IMR-90 (cell line): ENCODE measurements at regions not wholly inside any gene's neighbourhood (a gene's known extent, or its start where the extent isn't known, plus 50 kb on each side); places are given as distances from the start of the nearest gene placed in this dataset.

Experiments
- ATAC-seq: fragments of 200-7000 bp; cut with Tn5 transposase; 2 replicates; pipeline ENCODE4 v1.9.1; 2020; ENCODE audit warnings: low read depth, mild to moderate bottlenecking, moderate library complexity
- BruUV-seq: library from RNA; stranded (reverse); fragments of 400-500 nt; replicated peaks from 2 replicates; lab custom pipeline; 2021; lab: Mats Ljungman, UMichigan
- CTCF ChIA-PET: fragments of 300-600 bp; formaldehyde crosslinking; extraction: SDS; loops from one replicate; lab custom pipeline; 2021; ENCODE audit warnings: antibody characterized with exemption; lab: Yijun Ruan, JAX
- POLR2A ChIA-PET: fragments of 300-600 bp; sonication (Branson Sonifier 250); formaldehyde crosslinking; loops from one replicate; lab custom pipeline; 2022; ENCODE audit warnings: antibody characterized with exemption; ENCODE audit not compliant: unreplicated experiment; lab: Charles Lee
- DNase-seq: peaks from one replicate; pipeline ENCODE4 v3.0.0; 2013
- H2AFZ ChIP-seq: replicated peaks from 2 replicates; pipeline ENCODE3; 2013; ENCODE audit warnings: low read length, mild to moderate bottlenecking; ENCODE audit not compliant: poor library complexity
- H2AK5ac ChIP-seq: 2 replicates; pipeline ENCODE4 v1.6.1; 2013; ENCODE audit warnings: low read depth, low read length, inconsistent platforms
- H2AK9ac ChIP-seq: replicated peaks from 2 replicates; pipeline ENCODE3; 2013; ENCODE audit warnings: mild to moderate bottlenecking, low read depth, low read length, moderate library complexity; ENCODE audit not compliant: poor library complexity
- H2BK120ac ChIP-seq: 2 replicates; pipeline ENCODE4 v1.6.1; 2013; ENCODE audit warnings: low read depth, low read length, inconsistent platforms
- H2BK15ac ChIP-seq: 3 replicates; pipeline ENCODE4 v1.6.1; 2013; ENCODE audit warnings: low read depth, low read length, inconsistent platforms
- H2BK20ac ChIP-seq: 2 replicates; pipeline ENCODE4 v1.6.1; 2013; ENCODE audit warnings: low read depth, mild to moderate bottlenecking, inconsistent platforms, low read length, moderate library complexity
- H2BK5ac ChIP-seq: 2 replicates; pipeline ENCODE4 v1.6.1; 2013; ENCODE audit warnings: mild to moderate bottlenecking, low read depth, low read length, inconsistent platforms; ENCODE audit not compliant: poor library complexity, severe bottlenecking
- H3K14ac ChIP-seq: replicated peaks from 2 replicates; pipeline ENCODE4 v1.6.1; 2013; ENCODE audit warnings: low read depth, low read length, inconsistent platforms
- H3K18ac ChIP-seq: 2 replicates; pipeline ENCODE4 v1.6.1; 2013; ENCODE audit warnings: low read depth, low read length, control low read depth
- H3K23ac ChIP-seq: 2 replicates; pipeline ENCODE4 v1.6.1; 2013; ENCODE audit warnings: low read depth, low read length, inconsistent platforms
- H3K27ac ChIP-seq: 2 replicates; pipeline ENCODE4 v1.5.1; 2013; ENCODE audit warnings: mild to moderate bottlenecking, control low read depth, low read length; ENCODE audit not compliant: insufficient read depth
- H3K27me3 ChIP-seq: 2 replicates; pipeline ENCODE4 v1.6.1; 2013; ENCODE audit warnings: low read length; ENCODE audit not compliant: control insufficient read depth, insufficient read depth
- H3K36me3 ChIP-seq: 2 replicates; pipeline ENCODE4 v1.6.1; 2013; ENCODE audit warnings: low read length, mixed read lengths; ENCODE audit not compliant: control insufficient read depth, insufficient read depth
- H3K4ac ChIP-seq: 2 replicates; pipeline ENCODE4 v1.6.1; 2013; ENCODE audit warnings: low read depth, low read length, inconsistent platforms
- H3K4me1 ChIP-seq: 2 replicates; pipeline ENCODE4 v1.6.1; 2013; ENCODE audit warnings: low read length, mixed read lengths; ENCODE audit not compliant: control insufficient read depth, insufficient read depth
- H3K4me2 ChIP-seq: 2 replicates; pipeline ENCODE4 v1.6.1; 2013; ENCODE audit warnings: low read depth, mild to moderate bottlenecking, control low read depth, low read length, moderate library complexity
- H3K4me3 ChIP-seq: 2 replicates; pipeline ENCODE4 v1.5.1; 2013; ENCODE audit warnings: low read depth, mild to moderate bottlenecking, control low read depth, low read length, moderate library complexity; ENCODE audit not compliant: insufficient read depth
- H3K56ac ChIP-seq: 2 replicates; pipeline ENCODE4 v1.6.1; 2013; ENCODE audit warnings: low read length, inconsistent platforms; ENCODE audit not compliant: insufficient read depth; ENCODE audit errors: extremely low read depth
- H3K79me1 ChIP-seq, 2 experiments: 2 replicates each; pipeline ENCODE4 v1.6.1; 2013; ENCODE audit warnings: low read length in 2 of 2, inconsistent platforms in 1 of 2, low read depth in 1 of 2
- H3K9ac ChIP-seq: 2 replicates; pipeline ENCODE4 v1.6.1; 2013; ENCODE audit warnings: low read depth, low read length, control low read depth
- H3K9me1 ChIP-seq: 2 replicates; pipeline ENCODE4 v1.6.1; 2013; ENCODE audit warnings: low read length, inconsistent platforms; ENCODE audit not compliant: insufficient read depth
- H3K9me3 ChIP-seq: 2 replicates; pipeline ENCODE4 v1.6.1; 2013; ENCODE audit warnings: low read length; ENCODE audit not compliant: control insufficient read depth, insufficient read depth
- H4K20me1 ChIP-seq: 2 replicates; pipeline ENCODE4 v1.6.1; 2013; ENCODE audit warnings: low read length, inconsistent platforms; ENCODE audit not compliant: insufficient read depth
- H4K5ac ChIP-seq: 2 replicates; pipeline ENCODE4 v1.6.1; 2013; ENCODE audit warnings: mild to moderate bottlenecking, low read depth, low read length, control low read depth
- H4K8ac ChIP-seq, 2 experiments: 2 replicates each; pipeline ENCODE4 v1.6.1; 2013; ENCODE audit warnings: low read depth in 2 of 2, low read length in 2 of 2, control low read depth in 1 of 2, inconsistent platforms in 1 of 2
- H4K91ac ChIP-seq: 2 replicates; pipeline ENCODE4 v1.6.1; 2013; ENCODE audit warnings: low read depth, low read length, inconsistent platforms; ENCODE audit not compliant: insufficient read depth
- BHLHE40 ChIP-seq: fragments of 150-350 bp; IDR thresholded peaks from 2 replicates; pipeline ENCODE4 v1.6.1; 2016; ENCODE audit warnings: mild to moderate bottlenecking, low read depth, low read length
- CEBPB ChIP-seq: IDR thresholded peaks from 2 replicates; pipeline ENCODE4 v1.6.1; 2012; ENCODE audit warnings: low read depth, low read length, improper control_type of control experiment
- CTCF ChIP-seq: conservative IDR thresholded peaks from 2 replicates; pipeline ENCODE4 v1.5.1; 2012; ENCODE audit warnings: mild to moderate bottlenecking, low read depth, low read length, improper control_type of control experiment
- ELK1 ChIP-seq: fragments of 150-350 bp; IDR thresholded peaks from 2 replicates; pipeline ENCODE4 v1.6.1; 2016; ENCODE audit warnings: low read depth, mild to moderate bottlenecking, low read length, moderate library complexity, borderline replicate concordance
- MAFK ChIP-seq: IDR thresholded peaks from 2 replicates; pipeline ENCODE4 v1.6.1; 2012; ENCODE audit warnings: low read depth, low read length, improper control_type of control experiment
- NFE2L2 ChIP-seq: fragments of 150-350 bp; IDR thresholded peaks from 2 replicates; pipeline ENCODE4 v1.6.1; 2016; ENCODE audit warnings: low read depth, mild to moderate bottlenecking, low read length
- RAD21 ChIP-seq: IDR thresholded peaks from 2 replicates; pipeline ENCODE4 v1.6.1; 2012; ENCODE audit warnings: low read length, improper control_type of control experiment
- RCOR1 ChIP-seq: IDR thresholded peaks from 2 replicates; pipeline ENCODE4 v1.6.1; 2012; ENCODE audit warnings: mild to moderate bottlenecking, low read length, improper control_type of control experiment; ENCODE audit not compliant: insufficient replicate concordance
- RFX5 ChIP-seq: IDR thresholded peaks from 2 replicates; pipeline ENCODE4 v1.8.0; 2012; ENCODE audit warnings: low read depth, mild to moderate bottlenecking, low read length, moderate library complexity
- USF2 ChIP-seq: fragments of 150-350 bp; IDR thresholded peaks from 2 replicates; pipeline ENCODE4 v1.6.1; 2017; ENCODE audit warnings: mild to moderate bottlenecking, antibody characterized with exemption, low read length, low read depth
- WGBS, 2 experiments: methylation state at CpG; one replicate each; pipeline versions ENCODE4 v1.1.5 to v1.1.7; 2013; ENCODE audit warnings: missing lambda C conversion rate in 2 of 2; ENCODE audit not compliant: insufficient read length in 1 of 2; ENCODE audit errors: extremely low coverage in 2 of 2; 5-methylcytosine and 5-hydroxymethylcytosine counted together
- dilution Hi-C: fragments of 300-500 bp; cut with HindIII; formaldehyde crosslinking; loops from one replicate; pipeline ENCODE4 v1.14.3; 2018; ENCODE audit warnings: low sequenced_read_pairs; ENCODE audit not compliant: unreplicated experiment
- in situ Hi-C: fragments of 300-500 bp; cut with MboI; formaldehyde crosslinking; loops from 3 replicates; pipeline ENCODE4 v1.14.3; 2019; ENCODE audit warnings: low sequenced_read_pairs, inconsistent platforms, mixed read lengths
- intact Hi-C: fragments of 100-400 bp; cut with micrococcal nuclease; formaldehyde crosslinking; loops from 2 replicates; pipeline ENCODE4 v1.10.0; 2022

GRCh38 chr1:218575079-218575478, 229.9 kb downstream of the TGFB2 start:
- dilution Hi-C loops = no loop called here
- H3K9me3 ChIP-seq = peaks cover 3% of the 10 kb centered on the region
- no CpG with 5 or more reads among the region's 1 CpG for WGBS, 2 experiments
- no peak overlapping the region for H2BK120ac ChIP-seq
- H3K23ac ChIP-seq = no peak overlapping the region
- ChIA-PET POLR2A (no interaction called here), CTCF (no interaction called here)
- no peak overlapping the region for H3K56ac ChIP-seq
- H2BK20ac ChIP-seq = no peak overlapping the region
- H2AK9ac ChIP-seq = no peak overlapping the region
- no peak overlapping the region for H3K4ac ChIP-seq
- ATAC-seq (no peak), DNase-seq (no peak)
- no peak overlapping the region for H3K14ac ChIP-seq
- intact Hi-C loops = no loop called here
- no peak overlapping the region for H4K8ac ChIP-seq
- H3K79me1 ChIP-seq = no peaks in the 10 kb centered on the region
- no peak overlapping the region for H3K27ac ChIP-seq
- no peak overlapping the region for H2BK5ac ChIP-seq
- no peak overlapping the region for H4K5ac ChIP-seq
- no peaks in the 10 kb centered on the region for H3K9me1 ChIP-seq
- H2AFZ ChIP-seq = no peak overlapping the region
- H3K36me3 ChIP-seq = no peaks in the 10 kb centered on the region
- no peak overlapping the region for H4K91ac ChIP-seq
- H3K4me1 ChIP-seq = no peaks in the 10 kb centered on the region
- no peaks in the 10 kb centered on the region for H4K20me1 ChIP-seq
- BruUV-seq = no TSS peak
- no peak overlapping the region for H3K18ac ChIP-seq
- TF ChIP-seq RAD21 (no peak), USF2 (no peak), NFE2L2 (no peak), BHLHE40 (no peak), RCOR1 (no peak), RFX5 (no peak), MAFK (no peak), CEBPB (no peak), ELK1 (no peak), CTCF (no peak)
- H3K27me3 ChIP-seq = 0 out of 2 replicates have a peak, but pooled peaks cover 2% of the 10 kb centered on the region
- H2AK5ac ChIP-seq = no peak overlapping the region
- H3K4me2 ChIP-seq = no peak overlapping the region
- in situ Hi-C loops = no loop called here
- H3K4me3 ChIP-seq = no peak overlapping the region
- no peak overlapping the region for H2BK15ac ChIP-seq
- H3K9ac ChIP-seq = no peak overlapping the region
